Endothelial cell of hepatic sinusoid (primary cell): ENCODE measurements at regions not wholly inside any gene's neighbourhood (a gene's known extent, or its start where the extent isn't known, plus 50 kb on each side); places are given as distances from the start of the nearest gene placed in this dataset.

ENCODE experiments used
- in situ Hi-C: cut with HindIII; loops from 2 replicates; pipeline ENCODE4 v1.10.0; 2017; ENCODE audit warnings: low sequenced_read_pairs

GRCh38 chr9:94159069-94159939, 75.0 kb downstream of the PTPDC1 start:
- in situ Hi-C loops, result no loop called here

- in situ Hi-C loops, result no loop called here
Measured at GRCh38 chr9:94160594-94161501, 76.6 kb downstream of the PTPDC1 start.

DNA sequence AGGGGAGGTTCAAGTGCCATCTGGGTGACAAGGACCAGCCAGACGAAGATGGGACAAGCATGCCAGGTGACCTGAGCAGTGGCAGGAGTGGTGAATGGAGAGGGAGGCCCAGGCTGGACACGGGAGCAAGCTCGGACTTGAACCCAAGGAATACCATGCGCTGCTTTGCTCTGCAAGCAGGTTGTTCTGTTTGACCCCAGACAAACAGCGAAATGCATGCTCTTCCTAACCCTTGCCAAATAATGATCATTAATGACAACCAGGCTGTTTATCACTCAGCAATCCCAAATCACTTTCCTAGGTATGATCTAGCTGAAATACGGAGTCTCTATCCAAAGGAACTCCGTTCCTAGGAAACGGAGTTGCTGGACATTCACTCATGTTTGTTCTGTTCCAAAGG, 77.4 kb downstream of the PTPDC1 start:
- in situ Hi-C loops, result no loop called here

DNA sequence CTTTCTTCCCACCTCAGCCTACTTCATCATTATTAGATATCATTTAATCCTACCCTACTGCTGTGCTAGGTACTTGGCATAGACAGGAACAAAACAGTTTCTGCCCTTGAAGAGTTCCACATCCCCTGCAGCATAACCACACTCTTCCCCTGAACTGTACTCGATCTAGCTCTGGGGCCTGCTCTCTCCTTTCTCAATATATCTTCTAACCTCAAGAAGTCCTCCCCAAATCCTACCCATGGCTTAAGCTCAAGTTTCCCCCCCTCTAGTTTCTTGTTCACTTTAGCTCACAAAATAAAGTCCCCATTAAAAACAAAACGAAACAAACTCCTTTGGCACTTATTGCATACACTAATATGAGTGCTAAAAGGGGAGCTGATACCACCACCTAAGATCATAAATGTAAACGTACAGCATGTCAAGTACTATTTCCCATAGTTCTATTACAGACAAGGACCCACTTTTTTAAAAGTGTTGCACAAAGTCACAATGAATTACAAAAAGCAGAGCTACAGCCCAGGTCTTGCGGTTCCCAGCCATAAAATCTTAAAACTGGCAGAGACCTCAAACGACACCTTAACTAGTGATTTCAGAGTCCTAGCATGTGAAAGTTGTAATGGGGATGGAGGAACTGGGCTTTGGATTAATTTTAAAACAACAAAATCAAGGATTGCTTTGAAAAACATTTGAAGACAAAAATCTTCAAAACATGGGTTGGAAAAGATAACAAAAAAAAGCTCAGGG, 80.7 kb downstream of the PTPDC1 start:
- in situ Hi-C loops, result no loop called here

DNA sequence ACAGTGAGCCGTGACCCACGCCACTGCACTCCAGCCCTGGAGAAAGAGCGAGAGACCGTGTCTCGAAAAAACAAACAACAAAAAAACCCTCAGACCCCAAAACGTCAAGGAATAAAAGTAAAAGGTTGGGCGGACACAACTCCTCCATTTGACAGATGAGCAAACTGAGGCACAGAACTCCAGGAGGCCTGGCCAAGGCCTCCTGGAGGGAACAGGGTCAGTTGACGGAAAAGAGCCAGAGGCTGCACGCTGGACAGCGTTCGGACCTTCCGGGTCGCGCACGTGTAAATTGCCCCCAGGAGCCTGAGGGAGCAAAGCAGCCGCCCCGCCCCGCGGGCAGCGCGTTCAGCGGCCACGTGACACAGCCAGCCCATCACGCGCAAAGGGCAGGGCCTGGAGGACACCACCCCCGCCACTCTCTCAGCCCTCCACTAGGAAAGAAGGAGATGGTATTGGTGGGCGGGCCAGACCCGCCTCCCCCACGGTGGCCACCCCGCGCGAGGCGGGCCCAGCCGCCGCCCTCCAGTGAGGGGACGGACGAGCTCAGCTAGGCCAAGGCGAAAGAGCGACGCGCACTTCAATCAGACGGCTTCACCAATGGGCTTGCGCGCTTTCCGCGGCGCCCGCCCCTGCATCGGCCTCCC, 81.5 kb downstream of the PTPDC1 start:
- in situ Hi-C loops, result no loop called here

- in situ Hi-C loops, result no loop called here
Measured at GRCh38 chr9:94166236-94166975, 82.1 kb downstream of the PTPDC1 start.

DNA sequence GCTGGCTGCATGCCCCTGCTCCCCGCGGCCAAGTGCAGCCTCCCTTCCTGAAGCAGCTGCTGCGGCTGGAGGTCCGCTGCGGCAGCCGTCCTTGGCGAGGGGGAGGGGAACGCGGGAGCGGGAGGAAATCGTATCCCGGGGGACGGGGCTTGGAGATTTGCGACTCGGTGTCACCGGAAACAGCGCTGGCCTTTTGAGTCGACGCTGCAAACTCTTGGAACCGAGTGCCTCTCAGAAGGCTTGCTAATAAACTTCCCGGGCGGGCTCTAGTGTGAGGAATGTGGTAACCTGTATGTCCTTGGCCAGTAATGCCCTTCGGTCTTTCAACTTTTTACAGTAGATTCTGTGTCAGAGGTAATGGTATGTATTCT, 82.7 kb downstream of the PTPDC1 start:
- in situ Hi-C loops, result no loop called here

- in situ Hi-C loops, result no loop called here
Measured at GRCh38 chr9:94167376-94167890, 83.2 kb downstream of the PTPDC1 start.

- in situ Hi-C loops, result no loop called here
Measured at GRCh38 chr9:94168203-94169000, 84.1 kb downstream of the PTPDC1 start.

DNA sequence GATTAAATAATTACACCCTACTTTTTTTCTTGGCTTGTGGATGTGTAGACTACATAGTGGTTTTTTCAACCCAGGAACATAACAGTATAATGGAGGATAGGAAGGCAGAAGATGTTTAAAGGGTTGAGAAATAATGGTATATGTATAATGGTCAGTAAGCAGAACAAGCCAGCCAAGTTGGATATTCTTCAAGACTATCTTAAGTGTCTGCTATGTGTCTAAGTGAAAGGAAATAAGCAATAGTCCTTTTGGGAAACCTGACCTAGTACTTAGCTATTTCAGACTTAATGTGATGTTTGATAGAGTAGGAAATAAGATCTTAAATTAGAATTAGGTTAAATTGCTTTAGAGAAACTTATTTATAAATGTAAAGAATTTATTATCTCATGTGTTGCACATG, 85.7 kb downstream of the PTPDC1 start:
- in situ Hi-C loops, result no loop called here

GRCh38 chr9:94173632-94174031, 85.5 kb upstream of the ZNF169 start:
- in situ Hi-C loops, result no loop called here

GRCh38 chr9:94174164-94174563, 84.9 kb upstream of the ZNF169 start:
- in situ Hi-C loops, result no loop called here

DNA sequence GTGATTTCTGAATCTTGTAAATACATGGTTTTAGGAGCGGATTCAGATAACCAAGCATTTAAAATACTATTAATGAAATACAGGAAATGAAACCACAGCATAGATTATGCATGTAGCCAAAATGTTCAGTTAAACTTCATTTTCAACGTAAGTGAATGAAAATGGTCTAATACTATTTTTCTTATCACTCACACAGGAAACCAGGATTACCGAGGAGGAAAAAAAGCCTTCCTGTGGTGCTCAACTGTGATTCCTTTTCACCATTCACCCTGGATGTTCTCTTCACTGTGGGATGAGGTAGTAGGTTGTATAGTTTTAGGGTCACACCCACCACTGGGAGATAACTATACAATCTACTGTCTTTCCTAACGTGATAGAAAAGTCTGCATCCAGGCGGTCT, 83.4 kb upstream of the ZNF169 start:
- in situ Hi-C loops, result loop anchor here (5.0 kb wide), 1 partner anchor 78 kb away; no protein-coding TSS in a partner anchor

- in situ Hi-C loops, result loop anchor here (5.0 kb wide), 1 partner anchor 79 kb away; no protein-coding TSS in a partner anchor
Measured at GRCh38 chr9:94176608-94177007, 82.5 kb upstream of the ZNF169 start.

GRCh38 chr9:94178927-94179326, 80.2 kb upstream of the ZNF169 start:
- in situ Hi-C loops, result loop anchor here (5.0 kb wide), 1 partner anchor 82 kb away; no protein-coding TSS in a partner anchor

DNA sequence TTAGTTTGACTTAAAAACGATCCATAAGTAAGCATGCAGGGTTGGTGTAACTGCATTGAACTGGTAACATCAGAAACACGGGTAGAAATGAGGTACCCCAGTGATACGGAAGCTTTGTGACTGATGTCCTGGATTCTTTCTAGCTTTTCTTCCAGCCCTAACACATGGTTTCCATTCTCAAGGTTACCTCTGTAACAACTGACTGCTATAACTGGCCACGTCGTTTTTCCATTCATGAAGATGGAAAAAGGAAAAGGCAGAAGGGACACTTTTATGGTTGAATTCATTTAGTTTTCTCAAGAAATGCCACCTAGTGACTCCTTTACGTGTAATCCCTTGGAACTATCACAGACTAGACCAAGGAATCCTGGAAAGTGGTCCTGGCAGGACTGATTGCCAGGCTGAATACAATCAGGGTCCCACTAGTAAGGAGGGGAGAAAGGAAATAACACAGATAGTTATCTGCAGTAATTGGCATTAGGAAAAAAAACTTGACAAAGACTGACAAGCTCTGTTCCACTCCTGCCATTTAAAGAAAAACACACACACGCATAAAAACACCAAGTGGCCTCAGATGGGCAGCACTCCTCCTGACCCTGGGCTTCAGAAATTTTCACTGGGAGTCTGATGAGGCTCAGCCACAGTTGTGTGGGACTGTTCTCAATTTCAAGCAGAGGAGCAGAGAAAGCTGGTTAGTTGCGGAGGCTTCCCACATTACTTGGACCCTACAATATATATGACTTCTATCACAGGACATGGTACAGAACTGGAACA, 77.5 kb upstream of the ZNF169 start:
- in situ Hi-C loops, result no loop called here

- in situ Hi-C loops, result no loop called here
Measured at GRCh38 chr9:94182532-94182931, 76.6 kb upstream of the ZNF169 start.
